GM19395 (cell line): ENCODE measurements at regions not wholly inside any gene's neighbourhood (a gene's known extent, or its start where the extent isn't known, plus 50 kb on each side); places are given as distances from the start of the nearest gene placed in this dataset.

Experiments used
- ATAC-seq: cut with Tn5 transposase; IDR thresholded peaks from one replicate; pipeline ENCODE4 v1.9.1; 2021; ENCODE audit warnings: mild to moderate bottlenecking, moderate library complexity; ENCODE audit not compliant: unreplicated experiment

DNA sequence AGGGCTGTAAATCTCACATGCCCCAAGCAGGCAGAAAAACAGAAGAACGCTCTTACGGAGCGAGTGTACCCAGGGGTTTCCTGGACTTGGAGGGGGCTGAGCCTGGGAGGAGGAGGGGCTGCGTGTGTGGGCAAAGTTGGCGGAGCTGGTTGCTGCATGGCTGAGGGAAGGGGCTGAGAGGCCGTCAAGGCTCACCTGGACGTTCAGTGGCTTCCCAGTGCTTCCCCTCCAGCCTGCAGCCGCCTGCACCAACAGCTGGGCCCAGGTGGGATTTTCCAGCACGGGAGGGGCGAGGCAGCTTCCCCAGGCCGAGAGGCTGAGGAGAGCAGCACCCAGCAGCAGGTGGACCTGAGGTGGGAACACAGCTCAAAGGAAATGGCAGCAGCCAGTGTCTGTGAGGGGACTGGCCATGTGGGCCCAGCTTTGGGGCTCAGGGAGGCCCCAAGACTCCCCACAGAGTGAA lies 70.6 kb upstream of the CTDP1 start:
- ATAC-seq, result no peak

DNA sequence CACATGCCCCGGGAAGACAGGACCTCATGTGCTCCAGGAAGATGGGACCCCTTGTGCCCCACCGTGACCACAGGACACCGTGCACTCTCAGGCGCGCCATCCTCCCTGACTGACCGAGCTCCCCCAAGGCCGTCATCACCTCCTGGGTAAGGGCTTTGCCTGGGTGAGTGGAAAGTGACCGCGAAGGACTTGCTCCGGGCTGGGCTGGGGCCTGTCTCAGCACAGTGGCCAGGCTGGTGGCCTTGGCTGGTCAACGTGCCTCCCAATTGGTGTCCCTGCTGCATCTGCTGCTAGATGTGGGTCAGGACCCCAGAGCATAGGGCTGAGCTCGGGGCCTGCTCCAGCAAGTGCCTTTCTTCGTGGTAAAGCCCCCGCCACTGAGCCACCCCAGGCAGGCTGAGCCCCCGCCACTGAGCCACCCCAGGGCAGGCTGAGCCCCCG lies 69.7 kb upstream of the CTDP1 start:
- ATAC-seq, result no peak

DNA sequence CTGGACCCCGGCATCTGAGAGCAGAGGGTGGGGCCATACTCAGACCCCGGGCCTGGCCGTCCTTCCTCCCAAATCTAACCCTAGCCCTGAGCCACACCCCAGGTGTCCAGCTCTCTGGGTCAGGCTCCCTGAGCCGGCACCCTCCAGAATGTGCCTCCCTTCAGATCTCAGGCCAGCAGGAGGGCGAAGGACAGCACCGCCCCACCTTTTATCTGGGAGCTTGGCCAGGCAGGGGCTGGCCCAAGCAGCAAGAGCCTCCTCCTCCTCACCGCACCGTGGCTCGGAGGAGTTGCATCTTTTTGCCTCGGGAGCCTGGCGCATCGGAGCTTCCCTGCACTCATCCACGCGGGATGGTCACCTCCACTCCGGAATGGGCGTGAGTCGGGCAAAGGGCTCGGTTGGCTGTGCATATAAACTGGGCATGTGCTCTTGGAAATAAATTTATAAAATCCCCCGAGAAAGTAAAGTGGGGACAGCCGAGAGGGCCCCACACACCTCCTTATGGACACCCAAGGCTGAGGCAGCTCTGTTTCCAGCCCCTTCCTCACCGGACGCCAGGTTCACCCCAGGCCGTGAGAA lies 69.1 kb upstream of the CTDP1 start:
- no peak for ATAC-seq

DNA sequence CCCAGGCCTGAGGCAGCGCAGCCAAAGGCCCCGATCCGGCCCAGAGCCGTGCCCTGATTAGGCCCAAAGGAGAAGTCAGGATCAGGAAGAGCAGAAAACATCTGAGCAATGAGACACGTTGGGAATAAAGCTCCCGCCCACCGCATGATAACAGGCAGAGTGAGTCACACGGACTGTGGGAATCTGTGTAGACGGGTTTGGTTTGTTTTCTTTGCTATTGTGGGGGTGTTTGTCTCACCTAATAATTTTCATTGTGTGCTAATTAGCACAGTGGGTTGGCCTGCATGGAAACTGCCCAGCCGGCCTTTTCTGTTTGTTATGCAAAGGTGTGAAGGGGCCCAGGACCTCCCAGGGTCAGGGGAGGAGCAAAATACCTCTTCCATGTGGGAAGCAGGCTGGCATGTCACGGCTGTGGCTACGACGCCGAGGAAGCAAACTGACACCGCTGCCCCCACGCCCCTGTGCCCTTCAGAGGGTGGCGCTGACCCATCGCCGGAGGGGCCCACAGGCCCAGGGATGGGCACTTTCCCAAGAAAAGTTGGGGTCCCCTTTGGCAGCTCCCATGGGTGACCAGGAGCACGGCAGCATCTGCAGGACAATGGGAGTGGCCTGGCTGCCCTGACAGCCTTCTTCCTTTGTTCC lies 68.4 kb upstream of the CTDP1 start:
- ATAC-seq, result no peak

DNA sequence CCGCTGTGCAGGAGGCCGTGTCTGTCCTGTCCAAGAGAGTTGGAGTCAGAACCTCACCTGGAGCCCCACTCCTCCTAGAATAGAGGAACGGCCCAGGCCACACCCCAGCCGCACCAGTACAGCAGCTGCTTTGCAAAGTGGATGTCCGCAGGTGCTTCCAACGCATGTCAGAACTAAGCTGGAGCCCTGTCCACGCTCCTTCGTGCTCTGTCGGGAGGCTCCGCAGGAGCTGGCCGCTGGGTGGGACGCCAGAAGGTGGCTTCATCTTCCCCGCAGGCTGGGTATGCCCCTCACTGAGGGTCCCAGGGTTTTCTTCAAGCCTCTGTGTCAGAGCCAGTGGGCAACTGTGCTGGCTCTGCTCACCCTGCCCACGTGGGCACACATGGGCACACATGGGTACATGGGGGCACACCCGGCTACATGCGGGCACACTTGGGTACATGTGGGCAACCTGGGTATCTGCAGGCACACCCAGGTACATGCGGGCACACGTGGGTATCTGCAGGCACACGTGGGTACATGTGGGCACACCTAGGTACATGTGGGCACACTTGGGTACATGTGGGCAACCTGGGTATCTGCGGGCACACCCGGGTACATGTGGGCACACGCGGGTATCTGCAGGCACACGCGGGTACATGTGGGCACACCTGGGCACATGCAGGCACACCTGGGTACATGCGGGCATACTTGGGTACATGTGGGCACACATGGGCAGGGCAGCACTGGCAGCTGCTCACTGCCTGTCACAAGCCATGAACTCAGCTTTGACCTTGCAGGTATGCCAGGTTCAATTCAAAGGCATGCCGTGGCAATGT lies 67.1 kb upstream of the CTDP1 start:
- ATAC-seq, result no peak

DNA sequence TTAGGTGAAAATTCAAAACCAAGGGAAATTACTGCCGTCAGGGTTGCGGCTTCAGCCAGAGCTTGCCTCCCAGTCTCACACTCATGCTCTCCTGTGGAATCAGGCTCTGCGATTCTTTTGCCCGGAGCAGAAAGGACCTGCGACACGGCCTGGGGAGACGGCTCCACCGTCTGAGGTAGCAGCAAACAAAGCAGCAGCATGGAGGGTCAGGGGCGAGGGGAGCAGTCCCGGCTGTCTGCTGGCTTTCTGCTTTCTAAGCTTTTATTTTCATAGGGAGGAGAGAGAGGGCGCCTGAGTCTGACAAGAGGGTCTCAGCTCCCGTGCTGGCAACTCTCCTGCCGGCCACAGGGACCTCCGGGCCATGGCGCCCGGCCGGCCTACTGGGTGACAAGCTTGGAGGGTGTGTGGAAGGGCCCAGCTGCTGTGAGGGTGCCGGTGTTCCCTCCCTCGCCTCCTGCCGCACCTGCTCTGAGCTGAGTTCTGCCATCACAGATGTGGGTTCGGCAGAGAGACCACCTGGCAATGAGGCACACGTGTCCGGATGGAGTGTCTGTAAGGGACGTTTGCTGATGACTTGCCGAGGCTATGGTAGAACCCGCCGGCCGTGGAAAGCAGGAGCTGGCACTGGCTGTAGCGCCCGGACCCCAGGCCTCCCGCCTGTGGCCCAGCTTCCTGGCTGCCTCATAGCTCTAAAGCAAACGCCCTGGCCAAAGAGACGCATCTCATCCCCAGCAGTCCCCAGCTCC lies 66.2 kb upstream of the CTDP1 start:
- ATAC-seq, result no peak

DNA sequence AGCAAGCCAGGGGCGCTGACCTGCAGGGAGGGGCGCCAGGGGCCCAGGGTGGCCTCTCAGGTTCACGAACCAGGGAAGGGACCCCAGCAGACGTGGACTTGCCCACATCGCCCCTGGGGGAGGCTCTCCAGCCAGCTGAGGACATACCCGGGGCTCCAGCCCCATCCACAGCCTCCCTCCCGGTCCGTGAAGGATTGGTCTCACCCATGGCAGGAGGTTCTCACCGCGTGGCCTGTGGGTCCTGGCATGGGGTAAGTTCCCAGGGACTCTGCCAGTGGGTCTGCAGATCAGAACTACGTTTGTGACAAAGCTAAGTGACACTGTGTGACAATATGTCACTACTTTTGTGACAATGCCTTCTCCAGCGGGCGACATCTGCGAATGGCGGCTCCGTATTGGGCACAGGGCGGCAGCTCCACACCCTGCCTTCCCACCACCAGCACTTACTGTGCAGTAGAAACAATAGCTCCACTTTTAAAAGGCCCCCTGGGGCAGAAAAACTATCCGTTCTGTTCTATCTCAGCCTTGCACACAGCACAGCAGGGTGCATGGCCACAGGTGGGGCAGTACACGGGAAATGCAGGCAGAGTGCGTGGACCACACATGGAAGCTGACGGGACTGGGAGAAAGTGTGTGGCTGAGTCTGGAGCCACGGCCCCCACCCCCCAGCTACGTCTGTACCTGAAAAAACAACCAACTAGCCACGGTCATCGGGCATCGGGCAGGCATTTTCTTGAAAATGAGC lies 65.2 kb upstream of the CTDP1 start:
- ATAC-seq, result no peak

DNA sequence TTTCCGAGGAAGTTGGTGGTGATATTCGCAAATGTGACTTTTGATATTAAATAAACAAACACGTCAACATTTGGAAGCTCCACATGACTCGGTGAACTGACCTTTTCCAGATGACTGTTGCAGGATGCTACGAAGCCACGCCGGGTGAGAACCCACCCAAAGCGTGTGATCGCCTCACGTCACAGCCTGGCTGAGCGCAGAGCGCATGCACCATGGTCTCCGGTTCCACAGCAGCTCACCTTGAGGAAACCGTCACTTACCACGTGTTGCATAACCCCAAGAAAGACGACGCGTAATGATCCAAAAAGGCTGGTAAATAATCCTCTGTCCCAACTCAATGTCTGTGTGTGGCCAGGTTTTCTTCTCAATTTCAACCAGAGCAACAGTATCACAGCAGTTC lies 64.5 kb upstream of the CTDP1 start:
- ATAC-seq, result no peak

DNA sequence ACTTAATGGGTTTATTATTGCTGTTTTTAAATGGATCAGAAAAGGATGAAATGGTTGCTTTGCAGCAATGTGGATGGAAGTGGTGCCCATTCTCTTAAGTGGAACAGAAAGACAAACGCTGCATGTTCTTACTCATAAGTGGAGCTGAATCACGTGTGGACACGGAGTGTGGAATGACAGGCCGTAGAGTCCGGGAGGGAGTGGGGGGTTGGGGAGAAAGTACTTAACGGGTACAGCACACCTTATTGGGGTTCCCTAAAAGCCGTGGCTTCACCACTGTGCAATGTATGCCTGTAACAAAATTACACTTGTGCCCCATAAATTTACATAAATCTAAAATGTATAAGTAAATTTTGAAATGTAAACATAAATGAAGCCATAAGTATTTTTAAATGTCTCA lies 64.0 kb upstream of the CTDP1 start:
- ATAC-seq, result no peak

DNA sequence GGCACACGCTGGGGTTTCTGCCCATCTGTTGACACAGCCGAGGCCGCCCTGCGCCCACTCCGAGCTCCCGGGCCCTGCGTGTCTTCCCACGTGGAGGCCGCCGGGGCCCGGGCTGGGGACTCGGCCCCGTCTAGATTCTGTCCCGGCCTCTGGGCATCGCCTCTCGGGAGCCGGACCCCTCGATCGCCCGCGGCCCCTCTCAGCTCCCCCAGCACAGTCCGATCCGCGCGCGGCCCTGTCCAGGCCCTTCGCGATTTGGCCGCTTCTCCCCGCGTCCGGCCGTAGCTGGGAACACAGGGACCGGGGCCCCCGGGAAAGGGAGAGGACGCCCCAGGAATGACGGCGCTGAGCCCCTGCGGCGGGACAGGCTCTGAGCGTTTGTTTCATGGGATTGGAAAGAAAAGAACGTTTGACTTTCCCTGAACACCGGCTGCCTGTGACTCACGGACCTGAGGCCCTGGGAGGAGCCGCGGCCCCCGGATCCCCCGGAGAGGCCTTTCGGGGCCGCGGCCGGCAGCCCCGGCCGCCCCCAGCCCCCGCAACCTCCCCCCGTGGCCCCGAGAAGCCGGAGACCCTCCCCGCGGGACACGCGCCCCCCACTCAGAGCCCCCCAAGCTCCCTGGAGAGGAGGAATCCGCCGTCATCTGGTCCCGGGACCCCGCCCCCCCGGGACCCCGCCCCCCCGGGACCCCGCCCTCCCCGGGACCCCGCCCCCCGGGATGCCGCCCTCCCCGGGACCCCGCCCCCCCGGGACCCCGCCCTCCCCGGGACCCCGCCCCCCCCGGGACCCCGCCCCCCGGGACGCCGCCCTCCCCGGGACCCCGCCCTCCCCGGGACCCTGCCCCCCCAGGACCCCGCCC lies 62.7 kb upstream of the CTDP1 start:
- ATAC-seq, result no peak

DNA sequence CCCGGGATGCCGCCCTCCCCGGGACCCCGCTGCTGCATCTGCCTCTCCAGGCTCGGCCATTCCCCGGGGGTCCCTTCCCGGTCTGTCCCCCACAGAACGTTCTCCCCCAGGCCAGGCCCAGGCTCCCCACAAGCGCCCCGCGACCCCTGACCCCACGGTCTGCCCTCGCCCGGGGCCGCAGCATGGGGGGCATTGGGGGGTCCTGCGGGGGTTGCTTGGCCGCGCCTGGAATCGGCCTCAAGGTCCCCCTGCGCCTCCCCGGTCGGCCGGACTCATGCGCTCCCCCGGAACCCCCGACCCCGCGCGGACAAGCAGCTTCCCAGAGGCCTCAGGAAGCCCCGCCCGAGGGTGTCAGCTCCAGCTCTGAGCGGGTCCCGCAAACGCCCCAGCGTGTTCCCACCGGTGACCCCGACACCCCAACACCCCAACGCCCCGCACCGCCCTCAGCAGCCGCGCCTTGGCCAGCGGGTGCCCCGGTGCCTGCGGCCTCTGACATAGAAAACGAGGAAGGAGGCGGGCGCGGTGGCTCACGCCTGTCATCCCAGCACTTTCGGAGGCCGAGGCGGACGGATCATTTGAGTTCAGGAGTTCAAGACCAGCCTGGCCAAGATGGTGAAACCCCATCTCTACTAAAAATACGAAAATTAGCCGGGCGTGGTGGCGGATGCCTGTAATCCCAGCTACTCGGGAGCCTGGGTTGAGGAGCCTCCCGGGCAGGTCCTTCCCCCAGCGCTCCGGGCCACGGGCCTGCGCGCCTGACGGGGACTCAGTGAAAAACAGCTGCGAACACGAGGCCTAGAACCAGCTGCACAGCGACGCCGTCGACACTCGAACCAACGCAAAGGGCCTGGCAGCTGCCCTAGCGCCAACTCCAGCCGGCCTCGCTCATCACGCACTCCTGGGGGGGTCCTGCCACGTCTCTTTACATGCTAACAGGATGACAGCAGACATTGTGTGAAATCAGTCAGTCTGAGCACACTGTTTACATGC lies 61.8 kb upstream of the CTDP1 start:
- ATAC-seq, result no peak

DNA sequence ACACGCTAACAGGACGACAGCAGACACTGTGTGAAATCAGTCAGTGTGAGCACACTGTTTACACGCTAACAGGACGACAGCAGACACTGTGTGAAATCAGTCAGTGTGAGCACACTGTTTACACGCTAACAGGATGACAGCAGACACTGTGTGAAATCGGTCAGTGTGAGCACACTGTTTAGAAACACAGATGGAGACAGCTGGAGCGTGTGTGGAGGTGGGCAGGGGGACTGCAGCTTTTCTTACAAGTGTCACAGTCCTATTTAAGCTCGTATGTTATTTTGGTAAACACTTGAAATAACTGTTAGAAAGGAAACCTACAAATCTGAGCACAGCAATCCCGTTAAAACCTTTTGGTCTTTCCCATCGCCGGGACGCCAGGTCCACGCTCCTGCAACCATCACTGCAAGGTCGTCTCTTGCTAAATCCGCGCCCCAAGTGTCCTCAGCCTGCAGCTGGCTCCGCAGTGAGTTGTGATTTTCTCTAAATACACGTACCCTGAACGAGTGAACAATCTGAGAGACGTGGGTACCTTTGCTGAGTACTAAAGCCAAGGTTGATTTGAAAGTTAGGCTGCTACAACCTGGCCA lies 58.9 kb upstream of the CTDP1 start:
- ATAC-seq, result no peak

DNA sequence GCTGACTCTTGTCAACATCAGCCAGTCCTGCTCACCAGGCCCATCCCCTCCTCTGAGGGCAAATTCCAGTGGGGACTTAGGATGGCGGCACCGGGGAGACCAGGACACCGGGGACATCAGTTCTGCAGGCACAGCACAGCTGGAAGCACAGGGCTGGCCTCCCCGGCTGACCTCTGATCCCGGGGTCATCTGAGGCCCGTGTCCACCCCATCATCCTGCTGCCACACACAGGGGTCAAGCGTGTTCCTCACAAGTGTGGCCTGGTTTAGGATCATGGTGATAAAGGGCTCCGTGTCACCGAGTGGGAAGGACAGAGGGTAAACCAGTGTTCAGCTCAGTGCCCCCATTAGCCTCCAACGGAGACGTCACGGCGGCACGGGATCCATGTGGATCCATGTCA lies 58.1 kb upstream of the CTDP1 start:
- ATAC-seq, result no peak

DNA sequence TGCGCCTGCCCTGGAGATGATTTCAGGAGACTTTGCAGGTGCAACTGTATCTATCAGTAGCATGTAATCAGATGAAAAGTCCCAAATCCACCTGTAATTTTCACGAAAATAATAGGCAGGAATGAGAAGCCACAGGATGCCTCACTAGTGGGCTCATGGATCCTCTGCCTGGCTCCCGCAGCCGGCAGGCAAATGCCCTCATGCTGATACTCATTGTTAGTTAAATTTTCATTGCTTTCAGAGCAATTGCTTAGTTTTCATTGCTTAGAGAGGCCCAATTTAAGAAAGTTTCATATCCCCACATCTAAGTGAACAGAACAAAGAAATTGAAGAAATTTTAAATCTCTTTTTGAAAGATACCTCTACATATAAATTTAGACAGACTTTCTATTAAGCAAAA lies 57.6 kb upstream of the CTDP1 start:
- ATAC-seq, result no peak

DNA sequence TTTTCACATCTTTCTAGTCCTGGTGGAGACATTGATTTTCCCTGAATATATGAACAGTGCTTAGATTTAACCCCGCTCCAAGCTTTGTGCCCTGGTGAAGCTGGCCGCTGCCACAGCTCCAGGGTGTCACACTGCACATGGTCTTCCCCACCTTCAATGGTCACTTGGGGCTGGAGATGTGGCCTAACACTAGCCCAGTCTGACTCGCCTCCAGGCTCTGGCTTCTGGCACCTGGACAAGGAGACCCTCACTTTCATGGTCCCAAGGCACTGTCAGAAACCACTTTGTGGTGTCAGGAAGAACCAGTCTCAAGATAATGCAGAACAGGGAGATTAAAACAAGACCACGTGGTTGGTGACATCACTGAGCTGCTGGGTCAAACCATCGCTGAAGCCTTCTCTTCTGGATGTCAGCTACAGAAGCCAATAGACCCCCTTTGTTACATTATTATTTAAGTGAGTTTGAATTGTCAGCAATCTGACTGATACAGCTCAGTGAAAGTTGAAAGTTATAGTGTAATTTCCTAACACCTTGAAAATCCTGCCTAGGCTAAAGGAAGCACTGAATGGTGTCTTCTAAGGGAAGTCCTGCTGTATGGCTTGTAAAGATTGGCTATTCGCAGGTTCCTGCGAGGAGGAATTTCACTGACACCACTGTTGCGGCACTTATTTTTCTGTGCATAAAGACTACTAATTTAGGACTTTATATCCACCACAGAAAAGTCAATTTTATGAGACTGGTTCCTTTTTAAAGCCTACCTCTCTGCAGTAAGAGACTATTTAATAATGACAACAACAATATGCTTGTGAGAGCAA lies 55.0 kb upstream of the CTDP1 start:
- ATAC-seq, result peak; percentile 47

DNA sequence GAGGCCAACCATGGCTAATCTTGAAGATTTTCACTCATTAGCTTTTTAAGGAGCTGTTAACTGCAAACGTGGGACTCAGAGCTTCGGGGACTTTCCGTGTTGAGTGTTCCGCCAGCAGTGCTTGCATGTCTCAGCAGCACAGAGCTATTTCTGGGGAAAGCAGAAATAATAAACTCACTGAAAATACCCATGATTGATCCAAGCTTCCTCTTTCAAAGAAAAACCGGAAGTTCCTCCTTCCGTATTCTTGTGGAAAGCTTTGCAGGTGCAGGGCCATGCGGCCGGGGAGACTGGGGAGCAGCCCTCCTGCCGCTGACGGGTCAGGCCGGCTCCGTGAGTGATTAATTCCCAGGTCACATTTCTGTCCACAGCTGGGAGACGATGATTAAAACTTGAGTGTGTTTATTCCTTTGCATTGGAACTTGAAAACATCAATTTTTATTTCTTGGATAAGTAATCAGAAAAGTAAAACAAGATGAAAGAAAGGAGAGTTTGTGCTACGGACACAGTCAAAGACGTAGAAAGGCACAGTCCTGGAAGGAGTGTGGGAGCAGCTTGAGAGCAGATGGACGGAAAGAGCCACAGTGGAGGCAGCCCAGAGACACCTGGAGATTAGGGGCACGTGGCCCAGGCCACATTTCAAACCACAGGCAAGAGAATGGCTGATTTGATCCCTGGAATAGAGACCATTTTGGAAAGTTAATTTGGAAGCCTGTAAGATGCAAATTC lies 54.2 kb upstream of the CTDP1 start:
- peak; percentile 71 for ATAC-seq
